WI38 (cell line): ENCODE measurements at regions not wholly inside any gene's neighbourhood (a gene's known extent, or its start where the extent isn't known, plus 50 kb on each side); places are given as distances from the start of the nearest gene placed in this dataset.

ENCODE experiments used
- H3K4me3 ChIP-seq: 2 replicates; pipeline ENCODE4 v1.5.1; 2011; ENCODE audit warnings: low read depth, mild to moderate bottlenecking, control low read depth, low read length
- CTCF ChIP-seq: IDR thresholded peaks from 2 replicates; pipeline ENCODE4 v1.5.1; 2012; ENCODE audit warnings: low read depth, mild to moderate bottlenecking, control low read depth, low read length

- TF ChIP-seq CTCF = no peak
These were observed 208.4 kb upstream of the LRP1B start for GRCh38 chr2:142339261-142339660.

GRCh38 chr2:142332196-142332595, 201.4 kb upstream of the LRP1B start:
- H3K4me3 ChIP-seq = no peak overlapping the region
- TF ChIP-seq CTCF = no peak

More at GRCh38 chr2:142339261-142339660, 208.4 kb upstream of the LRP1B start:
- H3K4me3 ChIP-seq = no peak overlapping the region

GRCh38 chr2:142330458-142330857, 199.6 kb upstream of the LRP1B start:
- TF ChIP-seq CTCF = no peak
- H3K4me3 ChIP-seq = no peak overlapping the region

GRCh38 chr2:142325870-142326269, 195.1 kb upstream of the LRP1B start:
- H3K4me3 ChIP-seq = no peak overlapping the region
- no peak for TF ChIP-seq CTCF

- no peak overlapping the region for H3K4me3 ChIP-seq
- TF ChIP-seq CTCF = no peak
These were observed 192.4 kb upstream of the LRP1B start for GRCh38 chr2:142323206-142323605.

- TF ChIP-seq CTCF = no peak
- no peak overlapping the region for H3K4me3 ChIP-seq
These were observed 191.0 kb upstream of the LRP1B start for GRCh38 chr2:142321706-142322280.

- TF ChIP-seq CTCF = no peak
- no peak overlapping the region for H3K4me3 ChIP-seq
These were observed 189.3 kb upstream of the LRP1B start for GRCh38 chr2:142320067-142320466.
